AG08395 (cell line): ENCODE measurements at regions not wholly inside any gene's neighbourhood (a gene's known extent, or its start where the extent isn't known, plus 50 kb on each side); places are given as distances from the start of the nearest gene placed in this dataset.
A peak's percentile ranks its signal among the peaks of the same experiment; 100 is the strongest.

Source experiments
- DNase-seq: peaks from one replicate; pipeline ENCODE4 v3.0.0; 2012; ENCODE audit warnings: mixed read lengths, low spot score

DNA sequence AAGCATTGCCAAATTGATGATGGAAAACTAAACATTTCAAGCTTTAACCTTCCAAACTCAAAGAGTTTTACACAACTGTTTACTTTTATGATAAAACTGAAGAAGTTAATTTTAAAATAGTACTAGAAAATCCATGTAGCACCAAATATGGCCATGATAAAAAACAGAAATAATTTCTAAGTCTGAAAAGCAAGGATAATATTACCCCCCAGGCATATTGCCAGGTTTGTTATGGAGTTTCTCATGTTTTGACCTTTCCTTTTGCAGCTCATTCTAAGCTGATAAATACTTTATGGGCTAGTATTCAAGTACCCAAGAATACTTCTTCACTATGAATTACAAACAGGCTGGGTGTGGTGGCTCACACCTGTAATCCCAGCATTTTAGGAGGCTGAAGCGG lies 209.9 kb upstream of the ZFP64 start:
- DNase-seq, result no peak

DNA sequence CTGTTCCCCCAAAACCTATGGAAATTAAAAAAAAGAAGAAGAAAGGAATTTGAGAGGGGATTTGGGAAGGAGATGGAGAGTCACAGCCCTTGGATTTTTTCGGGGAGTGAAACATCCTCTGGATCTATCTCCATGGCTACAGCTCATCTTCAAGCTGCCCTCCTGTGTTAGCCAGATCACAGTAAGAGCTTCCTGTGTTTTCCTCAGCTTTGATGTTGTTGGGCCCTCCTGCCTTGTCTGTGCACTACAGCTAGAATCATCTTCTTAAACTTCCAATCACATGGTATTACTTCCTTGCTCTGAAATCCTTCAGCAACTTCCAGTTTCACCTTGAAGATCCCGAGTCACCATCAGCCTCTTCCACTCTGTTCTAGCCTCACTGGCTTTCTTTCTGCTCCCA lies 207.8 kb upstream of the ZFP64 start:
- DNase-seq, result no peak

DNA sequence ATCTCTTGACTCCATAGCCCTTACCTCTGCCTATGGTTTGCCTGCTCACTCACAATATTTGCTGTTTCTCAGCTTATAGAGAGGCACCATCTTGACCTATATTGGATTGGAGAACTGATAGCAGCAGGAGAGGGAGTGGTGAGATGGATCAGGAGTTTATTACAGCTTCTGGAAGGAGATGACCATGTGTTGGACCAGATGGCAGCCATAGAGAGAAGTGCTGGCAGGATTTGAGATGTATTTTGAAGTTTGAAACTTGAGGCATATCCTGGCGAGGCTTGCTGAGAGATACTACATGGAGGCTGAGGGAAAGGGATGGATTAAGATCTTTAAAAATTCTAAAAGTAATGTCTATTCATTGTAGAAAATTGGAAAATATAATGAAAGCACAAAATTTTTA lies 198.0 kb upstream of the ZFP64 start:
- no peak for DNase-seq

DNA sequence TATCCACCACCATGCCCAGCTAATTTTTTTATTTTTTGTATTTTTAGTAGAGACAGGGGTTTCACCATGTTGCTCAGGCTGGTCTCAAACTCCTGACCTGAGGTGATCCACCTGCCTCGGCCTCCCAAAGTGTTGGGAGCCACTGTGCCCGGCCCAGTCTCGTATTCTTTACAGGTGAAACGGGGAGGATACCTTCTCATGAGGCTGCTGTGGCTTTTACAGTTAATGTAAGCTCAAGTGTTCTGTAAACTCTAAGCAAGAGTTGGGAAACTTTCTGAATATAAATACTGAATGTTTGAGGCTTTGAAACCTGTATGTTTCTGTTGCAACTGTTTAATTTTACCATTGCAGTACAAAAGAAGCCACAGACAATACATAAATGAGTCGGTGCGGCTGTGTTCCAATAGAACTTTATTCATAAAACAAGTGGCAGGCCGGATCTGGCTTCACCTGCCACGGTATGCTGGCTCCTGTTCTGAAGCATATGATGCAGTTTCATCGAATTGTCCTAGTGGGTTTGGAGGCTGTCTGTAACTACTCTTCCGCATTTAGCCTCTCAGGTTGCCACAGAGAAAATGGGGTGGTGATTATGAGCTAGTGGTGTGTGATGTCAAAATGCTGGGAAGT lies 192.5 kb upstream of the ZFP64 start:
- DNase-seq, result no peak

DNA sequence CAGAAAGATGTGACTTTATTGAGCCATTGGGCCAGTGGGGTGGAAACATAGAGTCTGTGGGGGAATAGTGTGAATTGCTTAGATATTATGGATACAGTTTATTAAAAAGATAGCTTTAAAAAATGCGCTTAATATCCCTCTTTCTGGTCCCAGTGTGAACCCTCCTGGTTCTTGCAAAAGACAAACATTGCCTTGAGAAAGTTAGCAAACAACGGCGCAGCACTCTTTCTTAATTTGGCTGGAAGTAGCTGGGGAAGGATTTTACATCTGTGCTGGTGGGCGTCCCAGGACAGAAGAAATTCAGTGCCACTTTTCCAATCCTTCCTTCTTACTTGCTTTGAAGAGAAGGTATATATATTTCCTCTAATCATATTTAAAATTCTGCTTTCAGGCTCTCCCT lies 191.4 kb upstream of the ZFP64 start:
- DNase-seq, result no peak

DNA sequence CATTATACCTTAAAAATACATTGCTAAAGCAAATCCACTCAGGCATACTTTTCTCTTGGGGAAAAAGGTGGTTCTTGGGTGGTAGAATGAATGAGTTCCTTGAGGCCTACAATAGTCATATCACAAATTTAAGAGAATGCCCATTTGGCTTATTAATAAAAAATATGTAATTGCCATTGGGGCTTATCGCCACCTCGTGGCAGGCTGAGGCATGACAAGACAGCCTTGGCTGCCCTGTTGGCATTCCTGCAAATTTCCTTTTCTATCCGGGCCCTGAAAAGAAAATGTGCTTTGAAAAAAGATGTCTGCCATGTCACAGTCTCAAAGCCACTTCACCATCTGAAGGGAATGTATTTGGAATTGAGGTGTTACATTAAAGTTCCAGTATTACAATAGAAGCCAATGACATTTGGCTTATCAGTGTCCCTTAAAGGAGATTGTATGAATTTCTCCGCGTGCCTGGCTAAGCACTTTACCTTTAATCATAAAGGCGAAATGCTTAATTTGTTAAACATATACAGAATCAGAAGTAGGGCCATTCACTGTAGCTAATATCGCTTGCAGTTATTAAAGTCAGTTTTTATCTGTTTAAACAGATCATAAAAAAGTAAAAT lies 188.3 kb upstream of the ZFP64 start:
- DNase-seq, result peak; percentile 58

DNA sequence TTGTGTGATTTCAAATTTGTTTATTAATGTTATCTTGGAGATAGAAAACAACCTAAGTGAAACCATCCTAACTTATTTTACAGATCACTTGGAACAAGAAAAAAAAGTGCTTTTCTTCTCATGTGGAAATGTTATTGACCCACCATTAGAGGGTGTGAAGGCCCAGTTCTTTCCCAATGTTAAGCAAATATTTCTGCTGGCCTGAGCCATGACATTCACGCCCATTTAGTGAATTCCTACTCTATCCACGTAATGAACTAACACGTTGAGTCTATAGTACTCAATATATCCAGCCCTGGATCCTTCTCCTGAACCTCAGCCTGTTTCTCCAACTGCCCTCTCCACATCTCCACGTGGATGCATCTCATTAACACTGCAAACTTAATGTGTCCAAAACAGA lies 180.6 kb upstream of the ZFP64 start:
- no peak for DNase-seq

DNA sequence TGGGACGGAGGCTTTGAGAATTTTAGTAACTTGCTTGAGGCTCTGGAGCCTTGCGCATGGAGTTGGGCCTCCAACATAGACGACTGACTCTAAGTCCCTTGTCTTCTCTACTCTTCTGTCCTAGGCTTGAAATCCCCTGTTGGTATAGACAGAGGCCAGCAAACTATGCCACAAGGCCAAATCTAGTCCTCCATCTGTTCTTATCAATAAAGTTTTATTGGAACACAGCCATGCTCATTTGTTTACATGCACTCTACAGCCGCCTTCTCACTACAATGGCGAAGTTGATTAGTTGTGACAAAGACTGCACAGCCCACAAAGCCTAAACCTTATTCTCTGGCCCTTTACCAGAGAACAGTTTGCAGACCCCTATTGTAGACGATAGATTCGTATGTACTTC lies 174.1 kb upstream of the ZFP64 start:
- DNase-seq, result no peak

DNA sequence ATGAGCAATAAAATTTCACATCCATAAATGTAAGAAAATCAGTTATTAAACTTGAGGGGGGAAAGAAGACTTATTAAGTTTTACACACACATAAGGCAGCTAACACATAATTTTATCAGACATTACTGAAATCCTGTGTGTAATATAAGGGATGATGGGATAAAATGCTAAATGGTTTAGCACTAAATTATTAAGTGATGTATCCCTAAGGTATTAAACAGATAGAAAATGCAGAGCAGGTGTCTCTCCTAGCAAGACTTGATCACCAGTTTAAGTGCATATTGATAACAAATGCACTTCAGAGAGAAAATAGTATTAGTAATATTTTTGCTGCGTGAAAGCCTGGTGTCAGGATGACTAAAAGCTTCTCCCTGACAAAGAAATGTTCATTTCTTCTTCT lies 172.8 kb upstream of the ZFP64 start:
- DNase-seq, result no peak

DNA sequence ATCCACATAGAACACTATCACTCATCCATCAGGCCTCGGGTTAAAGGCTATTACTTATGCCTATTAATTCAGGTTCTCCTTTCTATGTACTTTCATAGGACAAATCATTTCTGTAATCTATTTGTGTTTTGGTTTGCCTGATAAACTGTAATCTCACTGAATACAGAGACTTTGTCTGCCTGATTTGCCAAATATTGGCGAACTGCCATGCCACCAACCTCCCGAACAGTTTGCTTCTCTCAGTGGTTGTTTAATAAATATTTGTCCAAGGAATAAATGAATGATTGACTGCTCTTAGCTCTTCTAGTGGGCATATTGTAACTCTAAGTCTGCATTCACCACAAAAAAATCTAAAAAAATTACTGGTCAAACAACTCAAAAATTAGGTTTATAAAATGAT lies 170.1 kb upstream of the ZFP64 start:
- no peak for DNase-seq

DNA sequence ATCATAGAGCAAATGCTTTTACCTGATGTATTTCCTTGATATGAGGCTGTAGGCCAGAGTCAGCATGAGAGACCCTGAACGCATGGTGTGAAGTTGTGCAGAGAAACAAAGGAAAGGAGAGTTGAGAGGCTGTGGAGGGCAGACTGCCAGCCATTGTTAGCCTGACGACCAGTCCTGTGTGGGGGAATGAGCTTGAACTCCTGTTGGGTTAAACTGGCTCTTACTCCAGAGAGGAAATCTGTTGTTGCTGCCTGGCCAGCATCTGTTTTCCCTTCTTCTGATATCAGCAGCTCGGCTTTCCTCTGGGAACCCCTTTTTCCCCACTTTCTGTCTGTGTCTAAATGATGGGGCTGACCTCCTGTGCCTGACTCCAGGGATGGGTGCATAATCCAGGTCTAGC lies 158.2 kb upstream of the ZFP64 start:
- DNase-seq, result no peak

DNA sequence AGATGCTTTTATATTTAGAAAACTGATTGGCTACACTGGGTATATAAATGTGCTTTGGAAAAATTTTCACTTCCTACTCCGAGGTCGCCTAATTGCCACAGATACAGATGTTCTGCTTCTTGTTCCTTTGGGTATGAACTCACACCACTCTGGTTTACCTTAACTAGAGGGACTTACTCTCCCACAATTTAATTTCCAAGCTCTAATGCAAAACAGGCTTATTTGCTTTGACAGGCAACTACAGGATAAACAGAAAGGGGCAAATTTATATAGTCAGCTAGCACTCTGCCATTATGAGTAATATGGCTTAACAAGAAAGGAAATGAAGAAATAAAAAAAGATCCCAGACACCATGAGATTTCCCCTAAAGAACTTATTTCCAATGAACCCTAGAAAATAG lies 156.9 kb upstream of the ZFP64 start:
- no peak for DNase-seq

DNA sequence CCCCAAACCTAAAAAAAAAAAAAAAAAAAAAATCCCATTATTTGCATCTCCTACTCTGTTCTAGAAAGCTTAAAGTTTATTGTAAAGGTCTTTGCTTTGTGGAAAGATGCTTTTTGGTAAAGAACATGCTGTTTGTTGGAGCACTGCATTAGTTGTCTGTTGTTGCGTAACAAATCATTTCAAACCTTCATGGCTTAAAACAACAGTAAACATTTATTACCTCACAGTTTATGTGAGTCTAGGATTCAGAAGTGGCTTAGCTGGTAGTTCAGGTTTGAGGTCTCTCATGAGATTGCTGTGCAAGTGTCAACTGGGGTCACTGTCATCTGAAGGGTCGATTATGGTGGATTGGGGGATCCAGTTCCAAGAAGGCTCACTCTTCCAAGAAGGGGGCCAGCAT lies 155.2 kb upstream of the ZFP64 start:
- no peak for DNase-seq

DNA sequence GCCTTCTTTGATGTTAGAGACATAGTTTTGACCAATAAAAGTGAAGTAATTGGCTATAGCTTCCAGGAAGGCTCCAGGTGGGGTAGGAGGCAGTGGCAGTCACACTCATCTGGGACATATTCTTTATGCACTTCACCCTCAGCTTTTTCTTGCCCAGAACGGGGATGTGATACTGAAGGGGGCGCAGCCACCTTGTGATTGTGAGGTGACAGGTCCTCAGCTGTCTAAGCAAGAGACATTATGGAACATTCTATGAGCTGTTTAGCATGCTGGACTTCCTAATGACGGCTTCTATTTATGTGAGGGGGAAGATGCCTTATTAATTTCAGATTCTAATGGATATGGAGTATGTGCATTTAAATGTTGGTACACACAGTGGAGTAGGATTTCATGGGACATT lies 151.3 kb upstream of the ZFP64 start:
- no peak for DNase-seq

DNA sequence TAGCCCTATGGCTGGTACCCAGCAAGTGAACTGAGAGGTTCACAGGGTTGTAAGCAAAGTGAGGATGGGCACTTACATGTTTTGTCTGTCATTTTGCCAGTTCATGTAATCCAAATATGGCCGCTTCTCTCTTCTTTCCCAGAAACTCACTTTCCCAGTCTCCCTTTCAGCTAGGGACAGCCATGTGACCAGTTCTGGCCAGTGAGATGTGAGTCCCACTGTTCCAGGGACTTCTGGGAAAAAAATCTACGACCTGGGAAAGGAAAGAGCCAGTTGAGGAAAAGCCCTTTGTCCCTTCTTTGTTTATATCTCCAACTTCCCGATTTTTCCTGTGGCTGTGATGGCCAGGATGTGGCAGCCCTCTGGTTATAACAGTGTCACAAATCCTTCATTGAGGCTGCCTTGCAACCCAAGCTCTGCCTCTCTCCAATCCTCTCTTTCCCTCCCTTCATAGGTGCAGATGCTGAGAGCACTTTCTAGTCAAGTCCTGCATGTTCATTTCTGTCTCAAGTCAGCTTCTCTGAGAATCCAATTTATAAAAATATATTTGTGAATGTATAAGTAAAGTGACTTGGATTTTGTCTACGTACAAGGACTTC lies 148.6 kb upstream of the ZFP64 start:
- DNase-seq, result no peak

DNA sequence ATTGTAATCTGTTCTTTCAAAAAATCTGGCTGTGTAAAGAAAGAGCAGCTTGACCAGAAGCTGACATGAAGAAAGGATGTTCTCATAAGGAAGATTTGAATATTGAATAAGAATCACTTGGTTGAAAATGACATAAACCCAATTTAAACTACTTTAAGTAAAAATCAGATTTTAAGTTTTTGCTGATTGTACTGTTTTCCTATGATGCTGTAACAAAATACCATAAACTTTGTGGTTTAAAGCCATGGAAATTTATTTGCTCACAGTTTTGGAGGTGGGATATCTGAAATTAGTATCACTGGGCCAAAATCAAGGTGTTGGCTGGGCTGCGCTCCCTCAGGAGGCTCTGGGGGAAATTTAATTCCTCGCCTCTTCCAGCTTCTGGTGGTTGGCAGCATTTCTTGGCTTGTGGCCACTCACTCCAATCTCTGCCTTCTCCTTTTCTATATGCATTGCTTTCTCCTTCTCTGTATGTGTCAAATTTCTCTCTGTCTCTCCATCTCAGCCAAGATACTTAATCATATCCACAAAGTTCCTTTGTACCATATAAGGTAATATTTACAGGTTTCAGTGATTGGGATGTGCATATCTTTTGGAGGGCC lies 141.2 kb upstream of the ZFP64 start:
- no peak for DNase-seq

DNA sequence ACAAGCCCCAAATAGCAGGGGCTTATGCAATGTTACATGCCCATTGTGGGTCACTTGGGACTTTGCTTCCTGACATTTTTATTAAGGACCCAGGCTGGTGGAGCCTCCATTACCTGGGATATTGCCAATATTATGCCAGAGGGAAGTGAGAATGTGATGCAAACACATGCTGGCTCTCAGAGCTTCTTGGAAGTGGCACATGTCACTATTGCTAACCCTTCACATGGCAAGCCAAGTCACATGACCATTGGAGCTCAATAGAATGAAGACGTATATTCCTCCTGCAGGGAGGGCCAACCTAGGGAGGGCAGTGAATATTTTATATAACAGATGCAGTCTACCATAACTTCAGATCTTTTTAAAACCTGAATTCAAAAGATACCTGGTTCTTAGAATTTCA lies 140.7 kb upstream of the ZFP64 start:
- DNase-seq, result no peak

DNA sequence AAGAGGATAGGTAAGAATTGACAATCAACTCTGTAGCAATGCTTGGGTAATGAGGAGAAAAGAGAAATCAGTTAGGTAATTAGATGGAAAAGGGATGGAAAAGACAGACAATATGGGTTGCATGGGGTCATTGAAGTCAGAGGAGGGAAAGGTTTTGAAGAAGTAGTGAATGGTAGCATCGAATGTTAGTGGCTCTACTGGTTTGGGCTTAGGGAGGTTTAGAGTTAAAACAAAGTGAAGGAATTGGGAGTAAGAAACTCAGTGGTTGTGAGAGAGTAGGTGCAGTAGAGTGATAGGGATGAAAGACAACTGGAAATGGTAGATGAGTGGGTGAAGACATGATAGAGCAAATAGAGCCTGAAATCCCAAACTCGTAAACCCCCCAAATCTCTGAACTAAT lies 140.1 kb upstream of the ZFP64 start:
- DNase-seq, result no peak

DNA sequence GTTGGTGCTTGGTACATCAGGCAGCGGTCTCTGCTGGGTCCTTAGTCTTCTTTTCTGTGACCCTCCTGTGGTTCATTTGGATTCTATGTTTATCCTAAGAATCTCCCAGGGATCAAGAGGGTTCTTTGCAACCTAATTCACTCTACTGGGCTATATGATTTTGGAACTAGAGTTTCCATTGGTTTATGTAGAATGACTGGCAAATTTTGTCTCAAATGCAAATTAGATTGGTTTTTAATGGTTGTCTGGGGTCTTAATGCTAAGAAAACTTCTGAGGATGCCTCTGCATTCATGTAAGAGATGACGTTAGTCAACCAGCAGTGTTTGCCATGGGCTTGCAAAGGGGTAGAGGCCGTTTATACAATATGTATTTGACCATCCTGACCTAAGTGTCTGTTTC lies 129.8 kb upstream of the ZFP64 start:
- no peak for DNase-seq

DNA sequence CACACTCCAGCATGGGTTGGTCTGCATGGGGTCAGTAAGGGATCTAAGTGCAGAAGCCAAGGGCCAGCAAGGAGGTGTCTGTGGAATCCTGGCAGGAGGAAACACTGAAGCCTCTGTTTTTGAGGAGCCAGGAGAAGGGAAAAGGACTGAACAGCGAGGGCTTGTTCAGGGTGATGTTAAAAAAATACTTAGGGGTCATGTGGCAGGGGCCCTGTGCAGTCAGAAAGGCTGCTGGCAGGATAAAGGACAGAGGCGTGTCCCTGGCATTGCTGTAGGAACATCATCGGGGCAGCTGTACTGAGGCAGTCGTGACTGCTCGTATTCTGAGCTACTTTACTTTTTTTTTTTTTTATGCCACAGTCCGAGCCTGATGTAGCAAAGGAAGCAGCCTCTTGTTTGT lies 127.1 kb upstream of the ZFP64 start:
- DNase-seq, result no peak

DNA sequence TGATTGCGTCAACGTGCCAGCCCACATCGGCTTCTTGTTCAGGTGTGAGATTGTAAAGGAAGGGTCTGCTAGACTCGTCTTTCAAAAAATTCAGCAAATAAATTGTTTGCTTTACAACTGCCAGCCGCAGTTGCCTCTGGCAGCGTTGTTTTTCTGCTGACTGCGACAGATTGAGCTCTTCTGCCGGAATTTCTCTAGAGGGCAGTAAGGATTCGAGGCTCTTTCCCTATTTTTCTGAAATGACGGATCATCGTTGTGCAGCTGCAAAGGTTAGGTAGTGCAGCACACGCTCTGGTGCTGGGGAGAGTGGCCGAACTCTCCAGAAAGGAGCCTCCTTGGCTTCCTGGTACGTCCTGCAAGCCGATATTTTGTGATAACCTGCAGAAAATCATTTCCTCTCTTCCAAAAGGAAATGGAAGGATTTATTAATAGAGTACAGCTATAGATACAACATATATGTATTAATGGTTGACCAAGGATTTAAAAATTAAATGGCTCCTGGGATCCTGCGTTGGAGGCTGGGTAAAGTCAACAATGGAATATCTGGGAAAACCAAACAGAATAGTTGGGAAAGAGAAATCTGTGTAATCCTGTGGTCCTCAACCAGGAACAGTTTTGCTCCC lies 121.9 kb upstream of the ZFP64 start:
- peak; percentile 65 for DNase-seq

DNA sequence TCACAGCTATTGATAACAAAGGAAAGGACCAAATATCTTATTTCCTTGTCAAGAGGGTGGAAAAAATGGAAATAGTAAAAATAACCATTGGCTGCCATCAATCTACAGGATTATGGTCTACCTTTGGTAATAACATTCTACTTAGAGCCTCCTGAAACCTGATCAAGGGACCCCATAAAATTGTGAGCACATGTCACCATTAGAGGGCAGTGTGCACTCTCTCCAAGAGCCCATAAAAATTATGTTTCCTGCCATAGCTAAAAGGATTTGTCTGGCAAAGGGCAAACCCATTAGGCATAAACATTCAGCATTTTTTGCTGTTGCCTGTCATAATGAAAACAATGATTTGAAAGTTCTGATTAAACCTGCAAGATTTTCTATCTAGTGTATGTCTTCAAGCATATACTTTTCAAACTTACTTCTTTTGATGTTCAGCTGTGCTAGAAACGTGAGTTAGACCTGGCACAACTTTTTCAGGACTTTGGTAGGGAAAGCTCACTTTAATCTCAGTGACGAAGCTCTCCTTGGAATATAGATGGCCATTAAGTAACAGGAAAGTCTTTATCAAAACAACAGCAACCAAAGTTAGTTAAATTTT lies 120.7 kb upstream of the ZFP64 start:
- DNase-seq, result peak; percentile 78
